Ovary (tissue), 7 donors: ENCODE measurements at regions not wholly inside any gene's neighbourhood (a gene's known extent, or its start where the extent isn't known, plus 50 kb on each side); places are given as distances from the start of the nearest gene placed in this dataset.

Experiments
- DNase-seq, 5 donors: peaks; one replicate each; pipeline ENCODE4 v3.0.0-alpha.2; 2019 to 2020
- H3K27ac ChIP-seq, 2 donors: fragments of 200-600 bp; one replicate each; pipeline versions ENCODE4 v1.5.1 to v1.8.0; 2019 to 2022
- H3K27me3 ChIP-seq: fragments of 200-600 bp; one replicate; pipeline ENCODE4 v1.8.0; 2022
- H3K36me3 ChIP-seq: fragments of 200-600 bp; sonication (generic); one replicate; pipeline ENCODE4 v1.5.1; 2019
- H3K4me1 ChIP-seq: one replicate; pipeline ENCODE4 v1.8.1; 2013; ENCODE audit warnings: mild to moderate bottlenecking, moderate library complexity; ENCODE audit not compliant: insufficient read depth
- H3K4me3 ChIP-seq: fragments of 200-600 bp; sonication (generic); one replicate; pipeline ENCODE4 v1.5.1; 2017
- H3K9me3 ChIP-seq, 2 donors: fragments of 200-600 bp in 1 of 2; sonication (generic) in 1 of 2; one replicate each; pipeline versions ENCODE4 v1.5.1 to v1.8.1; 2013 to 2019; ENCODE audit warnings: mild to moderate bottlenecking in 1 of 2, moderate library complexity in 1 of 2
- EP300 ChIP-seq: sonication (generic); formaldehyde crosslinking; IDR thresholded peaks from one replicate; pipeline ENCODE4 v1.6.1; 2017; ENCODE audit warnings: antibody characterized with exemption
- POLR2A ChIP-seq: fragments of 450-650 bp; IDR thresholded peaks from one replicate; pipeline ENCODE4 v1.6.1; 2017; ENCODE audit warnings: antibody characterized with exemption, mild to moderate bottlenecking, moderate library complexity
- WGBS, 3 donors: extraction: QIAGEN DNeasy Blood & Tissue Kit in 1 of 3; methylation state at CpG; one replicate each; pipeline versions ENCODE4 v1.1.5 to v1.1.7; 2013 to 2017; 5-methylcytosine and 5-hydroxymethylcytosine counted together
- intact Hi-C, 4 donors: fragments of 100-400 bp; cut with DNase I; formaldehyde crosslinking; loops; one replicate each; pipeline versions ENCODE4 v1.11.0 to v1.15.1; 2022 to 2023
- TF ChIP-seq, protein P1 (sequence below), 3 donors: fragments of 450-650 bp in 2 of 3; fragments of 200-600 bp in 1 of 3; IDR thresholded peaks; one replicate each; pipeline versions ENCODE4 v1.5.1 to v1.8.0; 2016 to 2022; ENCODE audit warnings: antibody characterized with exemption in 3 of 3, mild to moderate bottlenecking in 1 of 3
- donor health status: DM: no; HTN: no; CAD: no; lungs with moderate emphysema.
- donor health status: DM: no; HTN: no; CAD: no.
- donor health status: Bipolar disorder and iron deficiency.
- donor health status: DM: no; HTN: no; CAD: no.
- donor health status: DM: yes; HTN: yes; CAD: no.

DNA sequence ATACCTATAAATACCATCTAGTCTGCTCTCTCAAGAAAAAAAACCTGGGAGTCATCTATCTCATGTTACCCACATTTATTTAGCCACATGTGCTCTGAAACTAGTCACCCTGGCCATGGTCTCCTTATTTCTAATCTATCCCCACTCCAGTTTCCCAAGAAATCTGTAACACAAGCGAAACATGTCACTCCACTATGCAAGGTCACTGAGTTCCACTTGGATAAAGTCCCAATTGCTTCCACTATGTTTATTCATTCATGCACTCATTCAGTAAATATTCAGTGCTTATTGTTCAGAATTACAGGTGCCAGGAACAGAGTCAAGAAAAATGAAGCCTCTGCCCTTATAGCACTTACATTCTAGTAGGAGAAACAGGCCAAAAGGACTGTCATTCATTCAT, 369.4 kb upstream of the CYRIA start:
- Histone ChIP-seq H3K36me3 (no peaks in the 10 kb centered on the region), H3K27me3 (no peaks in the 10 kb centered on the region), H3K27ac (no peak overlapping the region), H3K9me3 (no peaks in the 10 kb centered on the region), H3K4me3 (no peak overlapping the region), H3K4me1 (no peaks in the 10 kb centered on the region)
- TF ChIP-seq, protein P1, sequence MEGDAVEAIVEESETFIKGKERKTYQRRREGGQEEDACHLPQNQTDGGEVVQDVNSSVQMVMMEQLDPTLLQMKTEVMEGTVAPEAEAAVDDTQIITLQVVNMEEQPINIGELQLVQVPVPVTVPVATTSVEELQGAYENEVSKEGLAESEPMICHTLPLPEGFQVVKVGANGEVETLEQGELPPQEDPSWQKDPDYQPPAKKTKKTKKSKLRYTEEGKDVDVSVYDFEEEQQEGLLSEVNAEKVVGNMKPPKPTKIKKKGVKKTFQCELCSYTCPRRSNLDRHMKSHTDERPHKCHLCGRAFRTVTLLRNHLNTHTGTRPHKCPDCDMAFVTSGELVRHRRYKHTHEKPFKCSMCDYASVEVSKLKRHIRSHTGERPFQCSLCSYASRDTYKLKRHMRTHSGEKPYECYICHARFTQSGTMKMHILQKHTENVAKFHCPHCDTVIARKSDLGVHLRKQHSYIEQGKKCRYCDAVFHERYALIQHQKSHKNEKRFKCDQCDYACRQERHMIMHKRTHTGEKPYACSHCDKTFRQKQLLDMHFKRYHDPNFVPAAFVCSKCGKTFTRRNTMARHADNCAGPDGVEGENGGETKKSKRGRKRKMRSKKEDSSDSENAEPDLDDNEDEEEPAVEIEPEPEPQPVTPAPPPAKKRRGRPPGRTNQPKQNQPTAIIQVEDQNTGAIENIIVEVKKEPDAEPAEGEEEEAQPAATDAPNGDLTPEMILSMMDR (IDR thresholded peaks at IDR 0.05) = no peak
- TF ChIP-seq EP300 (no peak), POLR2A (no peak)
- intact Hi-C loops = no loop called here
- no peak for DNase-seq
- WGBS, 3 donors = 52 to 86% (median 67%) methylated on average over 1 of the region's 1 CpG

GRCh38 chr2:17030047-17030446, 364.4 kb upstream of the CYRIA start:
- Histone ChIP-seq H3K9me3 (no peaks in the 10 kb centered on the region), H3K4me1 (no peaks in the 10 kb centered on the region), H3K4me3 (no peak overlapping the region), H3K27ac (no peak overlapping the region), H3K27me3 (no peaks in the 10 kb centered on the region), H3K36me3 (no peaks in the 10 kb centered on the region)
- WGBS, 3 donors = 12 to 24% (median 15%) methylated on average over 2 of the region's 2 CpGs
- intact Hi-C loops = no loop called here
- TF ChIP-seq, protein P1 (IDR thresholded peaks at IDR 0.05) = no peak
- no peak for TF ChIP-seq POLR2A
- no peak for TF ChIP-seq EP300
- DNase-seq = no peak

GRCh38 chr2:17012297-17012696, 346.7 kb upstream of the CYRIA start:
- no peak for DNase-seq
- Histone ChIP-seq H3K27me3 (no peaks in the 10 kb centered on the region), H3K36me3 (no peaks in the 10 kb centered on the region), H3K4me1 (no peaks in the 10 kb centered on the region), H3K27ac (no peak overlapping the region), H3K4me3 (no peak overlapping the region), H3K9me3 (no peaks in the 10 kb centered on the region)
- intact Hi-C loops = no loop called here
- TF ChIP-seq EP300 (no peak), POLR2A (no peak)
- TF ChIP-seq, protein P1 (IDR thresholded peaks at IDR 0.05) = no peak
- WGBS, 3 donors = 28 to 33% (median 30%) methylated on average over 3 of the region's 3 CpGs

DNA sequence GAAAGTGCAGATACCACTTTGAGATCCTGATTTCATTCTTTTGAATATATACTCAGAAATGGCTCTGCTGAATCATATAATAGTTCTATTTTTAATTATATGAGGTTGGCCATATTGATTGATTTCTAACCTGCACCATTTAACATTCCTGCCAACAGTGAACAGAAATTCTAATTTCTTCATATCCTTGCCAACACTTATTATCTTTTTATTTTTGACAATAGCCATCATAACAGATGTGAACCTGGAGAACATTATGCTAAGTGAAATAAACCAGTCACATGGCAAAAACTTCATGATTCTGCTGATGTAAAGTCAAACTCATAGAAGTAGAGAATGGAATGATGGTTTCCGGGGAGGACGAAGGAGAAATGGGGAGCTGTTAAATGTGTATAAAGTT, 344.5 kb upstream of the CYRIA start:
- Histone ChIP-seq H3K4me3 (no peak overlapping the region), H3K36me3 (no peaks in the 10 kb centered on the region), H3K27ac (no peak overlapping the region), H3K9me3 (no peaks in the 10 kb centered on the region), H3K4me1 (no peaks in the 10 kb centered on the region), H3K27me3 (no peaks in the 10 kb centered on the region)
- 90 to 97% (median 91%) methylated on average over 2 of the region's 2 CpGs for WGBS, 3 donors
- no peak for DNase-seq
- intact Hi-C loops = no loop called here
- no peak for TF ChIP-seq EP300
- TF ChIP-seq POLR2A = no peak
- TF ChIP-seq, protein P1 (IDR thresholded peaks at IDR 0.05) = no peak

GRCh38 chr2:17000184-17000482, 334.5 kb upstream of the CYRIA start:
- no peaks in the 10 kb centered on the region for H3K4me1 ChIP-seq
- H3K27me3 ChIP-seq = no peaks in the 10 kb centered on the region
- no peak for DNase-seq
- intact Hi-C loops = no loop called here
- H3K36me3 ChIP-seq = no peaks in the 10 kb centered on the region
- no peak overlapping the region for H3K27ac ChIP-seq
- no peak for TF ChIP-seq POLR2A
- TF ChIP-seq EP300 = no peak
- TF ChIP-seq, protein P1 (IDR thresholded peaks at IDR 0.05) = no peak
- H3K4me3 ChIP-seq = no peak overlapping the region
- H3K9me3 ChIP-seq = no peaks in the 10 kb centered on the region
- 76 to 88% (median 77%) methylated on average over 1 of the region's 1 CpG for WGBS, 3 donors
